WTC11 (cell line): ENCODE measurements at regions not wholly inside any gene's neighbourhood (a gene's known extent, or its start where the extent isn't known, plus 50 kb on each side); places are given as distances from the start of the nearest gene placed in this dataset.

Experiments
- ATAC-seq: fragments of 200-7000 bp; cut with Tn5 transposase; 2 replicates; pipeline ENCODE4 v1.10.0; 2021; ENCODE audit warnings: mild to moderate bottlenecking, moderate library complexity
- CTCF ChIA-PET: fragments of 300-600 bp; sonication (Branson Sonifier 250); formaldehyde crosslinking; loops from one replicate; lab custom pipeline; 2021; ENCODE audit warnings: antibody characterized with exemption; lab: Charles Lee
- POLR2A ChIA-PET: fragments of 350-600 bp; sonication (Branson Sonifier 250); formaldehyde crosslinking; loops from one replicate; lab custom pipeline; 2021; ENCODE audit warnings: antibody characterized with exemption; lab: Charles Lee
- DNase-seq: peaks from one replicate; pipeline ENCODE4 v3.0.0; 2021; ENCODE audit warnings: low spot score
- H3K27ac Mint-ChIP-seq: 2 replicates; pipeline ENCODE4 v1.8.0; 2021; ENCODE audit warnings: mixed read lengths
- H3K27me3 Mint-ChIP-seq: 2 replicates; pipeline ENCODE4 v1.8.0; 2021; ENCODE audit warnings: low read depth, mild to moderate bottlenecking, moderate library complexity, mixed read lengths
- H3K36me3 Mint-ChIP-seq: 2 replicates; pipeline ENCODE4 v1.8.0; 2021; ENCODE audit warnings: mixed read lengths
- H3K4me1 Mint-ChIP-seq: 2 replicates; pipeline ENCODE4 v1.8.0; 2022; ENCODE audit warnings: mixed read lengths
- H3K4me3 Mint-ChIP-seq: 2 replicates; pipeline ENCODE4 v1.8.0; 2021; ENCODE audit warnings: mild to moderate bottlenecking, moderate library complexity, mixed read lengths
- H3K9me3 Mint-ChIP-seq: 2 replicates; pipeline ENCODE4 v1.8.0; 2021; ENCODE audit warnings: mixed read lengths
- CDX4 ChIP-seq: fragments of 250-450 bp; sonication (Bioruptor Pico); IDR thresholded peaks from 2 replicates; pipeline ENCODE4 v1.9.0; 2021; ENCODE audit warnings: moderate library complexity, mild to moderate bottlenecking, inconsistent platforms, borderline replicate concordance
- CREB1 ChIP-seq: sonication (generic); formaldehyde crosslinking; IDR thresholded peaks from 2 replicates; pipeline ENCODE4 v1.8.0; 2023; ENCODE audit warnings: mild to moderate bottlenecking, missing genetic modification reagents
- CTCF ChIP-seq: fragments of 200-600 bp; IDR thresholded peaks from 2 replicates; pipeline ENCODE4 v1.8.0; 2022; ENCODE audit warnings: antibody characterized with exemption
- E2F1 ChIP-seq: sonication (generic); formaldehyde crosslinking; IDR thresholded peaks from 2 replicates; pipeline ENCODE4 v1.8.0; 2022; ENCODE audit warnings: mild to moderate bottlenecking, missing genetic modification reagents
- ELF4 ChIP-seq: sonication (generic); formaldehyde crosslinking; IDR thresholded peaks from 2 replicates; pipeline ENCODE4 v1.8.1; 2022; ENCODE audit warnings: low read depth, mild to moderate bottlenecking, moderate library complexity, missing genetic modification reagents
- HMGA2 ChIP-seq: fragments of 250-450 bp; sonication (Bioruptor Pico); IDR thresholded peaks from 2 replicates; pipeline ENCODE4 v1.4.0; 2021; ENCODE audit warnings: mild to moderate bottlenecking, moderate library complexity
- NFATC4 ChIP-seq: fragments of 250-450 bp; sonication (Bioruptor Pico); IDR thresholded peaks from 2 replicates; pipeline ENCODE4 v1.9.0; 2021; ENCODE audit warnings: mild to moderate bottlenecking
- NFE2L1 ChIP-seq: sonication (generic); formaldehyde crosslinking; IDR thresholded peaks from 2 replicates; pipeline ENCODE4 v1.8.1; 2023; ENCODE audit warnings: missing genetic modification reagents
- NR1H2 ChIP-seq: sonication (generic); formaldehyde crosslinking; IDR thresholded peaks from 2 replicates; pipeline ENCODE4 v1.9.0; 2021; ENCODE audit warnings: mild to moderate bottlenecking, moderate library complexity, missing genetic modification reagents
- OVOL2 ChIP-seq: fragments of 250-450 bp; sonication (Bioruptor Pico); IDR thresholded peaks from 2 replicates; pipeline ENCODE4 v1.9.0; 2021; ENCODE audit warnings: mild to moderate bottlenecking, borderline replicate concordance
- RELA ChIP-seq: sonication (generic); formaldehyde crosslinking; IDR thresholded peaks from 2 replicates; pipeline ENCODE4 v1.8.1; 2022; ENCODE audit warnings: missing genetic modification reagents, mild to moderate bottlenecking, borderline replicate concordance
- SMAD3 ChIP-seq: sonication (generic); formaldehyde crosslinking; IDR thresholded peaks from 2 replicates; pipeline ENCODE4 v1.8.0; 2022; ENCODE audit warnings: missing genetic modification reagents, mild to moderate bottlenecking, borderline replicate concordance
- SMAD4 ChIP-seq: sonication (generic); formaldehyde crosslinking; IDR thresholded peaks from 2 replicates; pipeline ENCODE4 v1.8.0; 2022; ENCODE audit warnings: mild to moderate bottlenecking, missing genetic modification reagents
- TCF7 ChIP-seq: sonication (generic); formaldehyde crosslinking; IDR thresholded peaks from 2 replicates; pipeline ENCODE4 v1.8.0; 2022; ENCODE audit warnings: mild to moderate bottlenecking, low read depth, missing genetic modification reagents, moderate library complexity
- ZBTB21 ChIP-seq: sonication (generic); formaldehyde crosslinking; IDR thresholded peaks from 2 replicates; pipeline ENCODE4 v1.8.1; 2023; ENCODE audit warnings: mild to moderate bottlenecking, missing genetic modification reagents, borderline replicate concordance
- ZNF219 ChIP-seq: sonication (generic); formaldehyde crosslinking; IDR thresholded peaks from 2 replicates; pipeline ENCODE4 v1.8.0; 2023; ENCODE audit warnings: missing genetic modification reagents, mild to moderate bottlenecking, borderline replicate concordance
- ZNF396 ChIP-seq: fragments of 250-450 bp; sonication (Bioruptor Pico); IDR thresholded peaks from 2 replicates; pipeline ENCODE4 v1.8.0; 2021; ENCODE audit warnings: mild to moderate bottlenecking, moderate library complexity, borderline replicate concordance
- ZNF423 ChIP-seq: fragments of 250-450 bp; sonication (Bioruptor Pico); IDR thresholded peaks from 2 replicates; pipeline ENCODE4 v2.1.2; 2022; ENCODE audit warnings: mild to moderate bottlenecking, moderate library complexity
- TF ChIP-seq, protein P1 (sequence below): sonication (generic); formaldehyde crosslinking; IDR thresholded peaks from 2 replicates; pipeline ENCODE4 v1.8.1; 2023; ENCODE audit warnings: mild to moderate bottlenecking, missing genetic modification reagents
- TF ChIP-seq, protein P2 (sequence below): fragments of 250-450 bp; sonication (Bioruptor Pico); IDR thresholded peaks from 2 replicates; pipeline ENCODE4 v2.1.2; 2022; ENCODE audit warnings: mild to moderate bottlenecking, moderate library complexity
- TF ChIP-seq, protein P3 (sequence below): fragments of 250-450 bp; sonication (Bioruptor Pico); IDR thresholded peaks from 2 replicates; pipeline ENCODE4 v1.9.0; 2021; ENCODE audit warnings: mild to moderate bottlenecking, borderline replicate concordance
- TF ChIP-seq, protein P4 (sequence below): sonication (generic); formaldehyde crosslinking; IDR thresholded peaks from 2 replicates; pipeline ENCODE4 v1.8.0; 2023; ENCODE audit warnings: missing genetic modification reagents

DNA sequence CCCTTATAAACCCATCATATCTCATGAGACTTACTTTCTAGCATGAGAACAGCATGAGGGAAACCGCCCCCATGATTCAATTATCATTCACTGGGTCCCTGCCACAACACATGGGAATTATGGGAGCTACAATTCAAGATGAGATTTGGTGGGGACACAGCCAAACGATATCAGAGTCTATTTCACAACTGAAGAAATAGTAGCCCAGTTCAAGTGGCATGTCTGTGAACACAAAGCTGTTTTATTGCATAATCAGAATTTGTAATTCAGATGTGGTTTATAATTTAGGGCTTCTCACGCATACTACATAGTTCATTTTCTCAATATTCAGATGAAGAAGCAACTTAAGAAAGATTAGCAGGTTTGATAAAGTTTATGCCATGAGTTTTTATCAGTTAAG is 1188.0 kb upstream of the ALCAM start (continued):
- TF ChIP-seq, protein P1, sequence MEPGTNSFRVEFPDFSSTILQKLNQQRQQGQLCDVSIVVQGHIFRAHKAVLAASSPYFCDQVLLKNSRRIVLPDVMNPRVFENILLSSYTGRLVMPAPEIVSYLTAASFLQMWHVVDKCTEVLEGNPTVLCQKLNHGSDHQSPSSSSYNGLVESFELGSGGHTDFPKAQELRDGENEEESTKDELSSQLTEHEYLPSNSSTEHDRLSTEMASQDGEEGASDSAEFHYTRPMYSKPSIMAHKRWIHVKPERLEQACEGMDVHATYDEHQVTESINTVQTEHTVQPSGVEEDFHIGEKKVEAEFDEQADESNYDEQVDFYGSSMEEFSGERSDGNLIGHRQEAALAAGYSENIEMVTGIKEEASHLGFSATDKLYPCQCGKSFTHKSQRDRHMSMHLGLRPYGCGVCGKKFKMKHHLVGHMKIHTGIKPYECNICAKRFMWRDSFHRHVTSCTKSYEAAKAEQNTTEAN = no peak
- no peak for TF ChIP-seq OVOL2 (CRISPR knock-in tag)
- no peak for TF ChIP-seq ELF4
- no peak for TF ChIP-seq ZNF219 (CRISPR knock-in tag)
- TF ChIP-seq, protein P2, sequence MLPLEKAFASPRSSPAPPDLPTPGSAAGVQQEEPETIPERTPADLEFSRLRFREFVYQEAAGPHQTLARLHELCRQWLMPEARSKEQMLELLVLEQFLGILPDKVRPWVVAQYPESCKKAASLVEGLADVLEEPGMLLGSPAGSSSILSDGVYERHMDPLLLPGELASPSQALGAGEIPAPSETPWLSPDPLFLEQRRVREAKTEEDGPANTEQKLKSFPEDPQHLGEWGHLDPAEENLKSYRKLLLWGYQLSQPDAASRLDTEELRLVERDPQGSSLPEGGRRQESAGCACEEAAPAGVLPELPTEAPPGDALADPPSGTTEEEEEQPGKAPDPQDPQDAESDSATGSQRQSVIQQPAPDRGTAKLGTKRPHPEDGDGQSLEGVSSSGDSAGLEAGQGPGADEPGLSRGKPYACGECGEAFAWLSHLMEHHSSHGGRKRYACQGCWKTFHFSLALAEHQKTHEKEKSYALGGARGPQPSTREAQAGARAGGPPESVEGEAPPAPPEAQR (CRISPR knock-in tag) = no peak
- no peak for TF ChIP-seq NFE2L1 (CRISPR knock-in tag)
- TF ChIP-seq ZBTB21 = no peak
- TF ChIP-seq, protein P3, sequence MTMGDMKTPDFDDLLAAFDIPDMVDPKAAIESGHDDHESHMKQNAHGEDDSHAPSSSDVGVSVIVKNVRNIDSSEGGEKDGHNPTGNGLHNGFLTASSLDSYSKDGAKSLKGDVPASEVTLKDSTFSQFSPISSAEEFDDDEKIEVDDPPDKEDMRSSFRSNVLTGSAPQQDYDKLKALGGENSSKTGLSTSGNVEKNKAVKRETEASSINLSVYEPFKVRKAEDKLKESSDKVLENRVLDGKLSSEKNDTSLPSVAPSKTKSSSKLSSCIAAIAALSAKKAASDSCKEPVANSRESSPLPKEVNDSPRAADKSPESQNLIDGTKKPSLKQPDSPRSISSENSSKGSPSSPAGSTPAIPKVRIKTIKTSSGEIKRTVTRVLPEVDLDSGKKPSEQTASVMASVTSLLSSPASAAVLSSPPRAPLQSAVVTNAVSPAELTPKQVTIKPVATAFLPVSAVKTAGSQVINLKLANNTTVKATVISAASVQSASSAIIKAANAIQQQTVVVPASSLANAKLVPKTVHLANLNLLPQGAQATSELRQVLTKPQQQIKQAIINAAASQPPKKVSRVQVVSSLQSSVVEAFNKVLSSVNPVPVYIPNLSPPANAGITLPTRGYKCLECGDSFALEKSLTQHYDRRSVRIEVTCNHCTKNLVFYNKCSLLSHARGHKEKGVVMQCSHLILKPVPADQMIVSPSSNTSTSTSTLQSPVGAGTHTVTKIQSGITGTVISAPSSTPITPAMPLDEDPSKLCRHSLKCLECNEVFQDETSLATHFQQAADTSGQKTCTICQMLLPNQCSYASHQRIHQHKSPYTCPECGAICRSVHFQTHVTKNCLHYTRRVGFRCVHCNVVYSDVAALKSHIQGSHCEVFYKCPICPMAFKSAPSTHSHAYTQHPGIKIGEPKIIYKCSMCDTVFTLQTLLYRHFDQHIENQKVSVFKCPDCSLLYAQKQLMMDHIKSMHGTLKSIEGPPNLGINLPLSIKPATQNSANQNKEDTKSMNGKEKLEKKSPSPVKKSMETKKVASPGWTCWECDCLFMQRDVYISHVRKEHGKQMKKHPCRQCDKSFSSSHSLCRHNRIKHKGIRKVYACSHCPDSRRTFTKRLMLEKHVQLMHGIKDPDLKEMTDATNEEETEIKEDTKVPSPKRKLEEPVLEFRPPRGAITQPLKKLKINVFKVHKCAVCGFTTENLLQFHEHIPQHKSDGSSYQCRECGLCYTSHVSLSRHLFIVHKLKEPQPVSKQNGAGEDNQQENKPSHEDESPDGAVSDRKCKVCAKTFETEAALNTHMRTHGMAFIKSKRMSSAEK (CRISPR knock-in tag) = no peak
- TF ChIP-seq SMAD4 (CRISPR knock-in tag) = no peak
- TF ChIP-seq NFATC4 (CRISPR knock-in tag) = no peak
- no peak for TF ChIP-seq TCF7 (CRISPR knock-in tag)
- no peak for TF ChIP-seq CTCF

DNA sequence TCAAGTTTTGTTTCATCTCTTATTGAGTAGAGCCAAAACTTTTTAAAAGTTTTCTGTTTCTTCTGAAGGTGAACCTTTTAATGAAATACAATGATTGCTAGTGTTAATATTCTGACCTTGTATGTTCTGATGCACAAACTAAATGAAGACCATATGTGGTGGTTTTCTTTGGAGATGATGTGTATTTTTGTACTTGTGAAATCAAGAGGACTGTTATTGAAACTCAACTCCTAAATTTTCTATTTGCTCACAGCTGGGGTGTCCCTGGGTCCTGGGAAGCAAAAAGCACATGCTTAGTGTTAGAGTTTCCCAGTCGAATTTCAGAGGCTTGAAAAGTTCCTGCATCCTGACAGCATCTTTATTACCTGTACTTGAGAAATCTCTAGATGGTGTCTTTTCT is 1185.8 kb upstream of the ALCAM start:
- no peak for ATAC-seq

DNA sequence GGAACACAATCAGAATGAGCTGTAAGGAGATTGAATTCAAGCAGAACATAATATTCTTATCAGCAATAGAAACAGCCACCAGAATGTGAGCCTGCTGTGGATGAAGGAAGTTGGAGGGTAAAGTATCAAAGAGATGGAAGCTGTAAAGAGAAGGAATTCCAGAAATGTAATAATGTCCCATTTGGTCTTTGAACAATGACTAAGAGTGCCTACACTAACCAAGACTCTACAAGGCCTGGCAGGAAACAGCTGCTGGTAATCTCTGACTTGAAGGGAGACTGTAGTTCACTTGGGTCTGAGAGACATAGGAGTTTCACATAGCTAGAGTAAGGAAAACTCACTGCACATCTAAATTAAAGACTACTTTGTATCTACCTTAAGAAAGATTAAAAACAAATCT is 1176.0 kb upstream of the ALCAM start:
- no peak for TF ChIP-seq RELA
- TF ChIP-seq CDX4 (CRISPR knock-in tag) = no peak
- TF ChIP-seq CREB1 (CRISPR knock-in tag) = no peak
- TF ChIP-seq, protein P1 = no peak
- no peak for TF ChIP-seq E2F1 (CRISPR knock-in tag)
- TF ChIP-seq, protein P4, sequence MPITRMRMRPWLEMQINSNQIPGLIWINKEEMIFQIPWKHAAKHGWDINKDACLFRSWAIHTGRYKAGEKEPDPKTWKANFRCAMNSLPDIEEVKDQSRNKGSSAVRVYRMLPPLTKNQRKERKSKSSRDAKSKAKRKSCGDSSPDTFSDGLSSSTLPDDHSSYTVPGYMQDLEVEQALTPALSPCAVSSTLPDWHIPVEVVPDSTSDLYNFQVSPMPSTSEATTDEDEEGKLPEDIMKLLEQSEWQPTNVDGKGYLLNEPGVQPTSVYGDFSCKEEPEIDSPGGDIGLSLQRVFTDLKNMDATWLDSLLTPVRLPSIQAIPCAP = no peak
- TF ChIP-seq SMAD3 (CRISPR knock-in tag) = no peak
- TF ChIP-seq ZNF396 (CRISPR knock-in tag) = no peak
- no peak for TF ChIP-seq NR1H2
- peak; percentile 44; the same call in 1 of the 2 replicates for ATAC-seq
- Mint-ChIP-seq H3K36me3 (no peaks in the 10 kb centered on the region), H3K27ac (no peak overlapping the region), H3K4me3 (no peak overlapping the region), H3K4me1 (peaks cover 8% of the 10 kb centered on the region; the same call in 1 of the 2 replicates), H3K9me3 (no peaks in the 10 kb centered on the region), H3K27me3 (no peaks in the 10 kb centered on the region)
- ChIA-PET POLR2A (no interaction called here), CTCF (no interaction called here)
- no peak for DNase-seq

More for the DNA sequence above, 1185.8 kb upstream of the ALCAM start:
- no peak overlapping the region for H3K27ac Mint-ChIP-seq
- ChIA-PET POLR2A (no interaction called here), CTCF (no interaction called here)
- H3K4me3 Mint-ChIP-seq = no peak overlapping the region
- no peaks in the 10 kb centered on the region for H3K27me3 Mint-ChIP-seq
- no peak for TF ChIP-seq HMGA2 (CRISPR knock-in tag)
- no peak for TF ChIP-seq SMAD4 (CRISPR knock-in tag)
- no peak for TF ChIP-seq ZNF423 (CRISPR knock-in tag)
- H3K36me3 Mint-ChIP-seq = no peaks in the 10 kb centered on the region
- 0 out of 2 replicates have a peak, but pooled peaks cover 3% of the 10 kb centered on the region for H3K9me3 Mint-ChIP-seq
- H3K4me1 Mint-ChIP-seq = peaks cover 6% of the 10 kb centered on the region
- DNase-seq = no peak
